ENCODE measurements at regions not wholly inside any gene's neighbourhood (a gene's known extent, or its start where the extent isn't known, plus 50 kb on each side); places are given as distances from the start of the nearest gene placed in this dataset.

GRCh38 chr7:41006306-41006995, 696.4 kb downstream of the INHBA start:
- Histone ChIP-seq H3K27me3 (ENCODE audit: control insufficient read depth, insufficient read depth, low read length, poor library complexity, severe bottlenecking) (no peaks in the 10 kb centered on the region), H3K9me3 (ENCODE audit: control insufficient read depth, low read length) (no peaks in the 10 kb centered on the region), H3K4me1 (ENCODE audit: control insufficient read depth, insufficient read depth, low read length) (no peaks in the 10 kb centered on the region), H3K4me3 (ENCODE audit: low read length) (no peak overlapping the region), H3K36me3 (ENCODE audit: control insufficient read depth, insufficient read depth, low read length) (no peaks in the 10 kb centered on the region), H3K9ac (ENCODE audit: extremely low read depth, low read length, poor library complexity, severe bottlenecking) (no peak overlapping the region), H3K27ac (ENCODE audit: low read depth, low read length) (no peak overlapping the region)
- Mint-ChIP-seq H3K9me3 (no peaks in the 10 kb centered on the region), H3K4me3 (no peak overlapping the region), H3K27ac (no peak overlapping the region), H3K27me3 (ENCODE audit: insufficient read depth) (no peaks in the 10 kb centered on the region), H3K36me3 (ENCODE audit: low read depth) (no peaks in the 10 kb centered on the region), H3K4me1 (peaks cover 3% of the 10 kb centered on the region)
- no peak for TF ChIP-seq CTCF (conservative IDR thresholded peaks at IDR 0.05)
- DNase-seq, result no peak
- WGBS, 2 experiments (ENCODE audit: insufficient coverage in 1 of 2, insufficient read length in 1 of 2), result 83 to 92% methylated on average over 1 to 2 of the region's 2 CpGs

GRCh38 chr7:41005374-41005901, 697.5 kb downstream of the INHBA start:
- no peaks in the 10 kb centered on the region for H3K27me3 Mint-ChIP-seq (ENCODE audit: insufficient read depth)
- H3K4me1 Mint-ChIP-seq, result peaks cover 3% of the 10 kb centered on the region
- H3K36me3 ChIP-seq (ENCODE audit: control insufficient read depth, insufficient read depth, low read length), result no peaks in the 10 kb centered on the region
- H3K36me3 Mint-ChIP-seq (ENCODE audit: low read depth), result no peaks in the 10 kb centered on the region
- no peak overlapping the region for H3K27ac Mint-ChIP-seq
- 90 to 100% methylated on average over 2 of the region's 2 CpGs for WGBS, 2 experiments (ENCODE audit: insufficient coverage in 1 of 2, insufficient read length in 1 of 2)
- no peaks in the 10 kb centered on the region for H3K9me3 ChIP-seq (ENCODE audit: control insufficient read depth, low read length)
- H3K27ac ChIP-seq (ENCODE audit: low read depth, low read length), result no peak overlapping the region
- H3K27me3 ChIP-seq (ENCODE audit: control insufficient read depth, insufficient read depth, low read length, poor library complexity, severe bottlenecking), result no peaks in the 10 kb centered on the region
- no peak for TF ChIP-seq CTCF (conservative IDR thresholded peaks at IDR 0.05)
- no peak for DNase-seq
- H3K9ac ChIP-seq (ENCODE audit: extremely low read depth, low read length, poor library complexity, severe bottlenecking), result no peak overlapping the region
- no peak overlapping the region for H3K4me3 Mint-ChIP-seq
- no peaks in the 10 kb centered on the region for H3K4me1 ChIP-seq (ENCODE audit: control insufficient read depth, insufficient read depth, low read length)
- no peaks in the 10 kb centered on the region for H3K9me3 Mint-ChIP-seq
- no peak overlapping the region for H3K4me3 ChIP-seq (ENCODE audit: low read length)

- H3K4me3 ChIP-seq (ENCODE audit: low read length), result no peak overlapping the region
- Mint-ChIP-seq H3K9me3 (no peaks in the 10 kb centered on the region), H3K27me3 (ENCODE audit: insufficient read depth) (no peaks in the 10 kb centered on the region), H3K4me1 (peaks cover 3% of the 10 kb centered on the region), H3K36me3 (ENCODE audit: low read depth) (no peaks in the 10 kb centered on the region), H3K27ac (no peak overlapping the region), H3K4me3 (no peak overlapping the region)
- no peaks in the 10 kb centered on the region for H3K27me3 ChIP-seq (ENCODE audit: control insufficient read depth, insufficient read depth, low read length, poor library complexity, severe bottlenecking)
- H3K36me3 ChIP-seq (ENCODE audit: control insufficient read depth, insufficient read depth, low read length), result no peaks in the 10 kb centered on the region
- no peaks in the 10 kb centered on the region for H3K4me1 ChIP-seq (ENCODE audit: control insufficient read depth, insufficient read depth, low read length)
- no peaks in the 10 kb centered on the region for H3K9me3 ChIP-seq (ENCODE audit: control insufficient read depth, low read length)
- no peak for DNase-seq
- H3K27ac ChIP-seq (ENCODE audit: low read depth, low read length), result no peak overlapping the region
- TF ChIP-seq CTCF (conservative IDR thresholded peaks at IDR 0.05), result no peak
- no peak overlapping the region for H3K9ac ChIP-seq (ENCODE audit: extremely low read depth, low read length, poor library complexity, severe bottlenecking)
- 90% methylated on average over 3 of the region's 3 CpGs; no CpG with 5 or more reads in 1 of the 2 experiments for WGBS, 2 experiments (ENCODE audit: insufficient coverage in 1 of 2, insufficient read length in 1 of 2)
These were observed 698.9 kb downstream of the INHBA start for GRCh38 chr7:41003977-41004376.
